GM06990 (cell line): ENCODE measurements at regions not wholly inside any gene's neighbourhood (a gene's known extent, or its start where the extent isn't known, plus 50 kb on each side); places are given as distances from the start of the nearest gene placed in this dataset.

Experiments used
- DNase-seq: peaks from one replicate; pipeline ENCODE4 v3.0.0-alpha.2; 2011; ENCODE audit not compliant: insufficient read length; ENCODE audit errors: extremely low read depth
- H3K27me3 ChIP-seq: replicated peaks from 2 replicates; pipeline ENCODE4 v1.6.0; 2011; ENCODE audit warnings: low read length; ENCODE audit not compliant: control insufficient read depth, insufficient read depth
- H3K36me3 ChIP-seq: 2 replicates; pipeline ENCODE4 v1.5.1; 2011; ENCODE audit warnings: low read length; ENCODE audit not compliant: control insufficient read depth, insufficient read depth
- H3K4me3 ChIP-seq: replicated peaks from 2 replicates; pipeline ENCODE4 v1.5.1; 2011; ENCODE audit warnings: low read depth, mild to moderate bottlenecking, control low read depth, low read length
- CTCF ChIP-seq: IDR thresholded peaks from 2 replicates; pipeline ENCODE4 v1.5.1; 2011; ENCODE audit warnings: low read length, control low read depth, mild to moderate bottlenecking, inconsistent platforms; ENCODE audit not compliant: insufficient read depth, poor library complexity, severe bottlenecking

GRCh38 chr4:52369649-52370048, 289.5 kb downstream of the USP46 start:
- H3K27me3 ChIP-seq, result no peaks in the 10 kb centered on the region
- TF ChIP-seq CTCF, result no peak
- no peak overlapping the region for H3K4me3 ChIP-seq
- no peak for DNase-seq
- H3K36me3 ChIP-seq, result no peaks in the 10 kb centered on the region

GRCh38 chr4:52370576-52370975, 288.5 kb downstream of the USP46 start:
- H3K36me3 ChIP-seq, result no peaks in the 10 kb centered on the region
- H3K4me3 ChIP-seq, result no peak overlapping the region
- H3K27me3 ChIP-seq, result no peaks in the 10 kb centered on the region
- no peak for TF ChIP-seq CTCF
- no peak for DNase-seq

GRCh38 chr4:52371841-52372240, 287.3 kb downstream of the USP46 start:
- Histone ChIP-seq H3K36me3 (no peaks in the 10 kb centered on the region), H3K4me3 (no peak overlapping the region), H3K27me3 (no peaks in the 10 kb centered on the region)
- no peak for DNase-seq
- TF ChIP-seq CTCF, result no peak

- TF ChIP-seq CTCF, result no peak
- no peak for DNase-seq
- no peak overlapping the region for H3K4me3 ChIP-seq
- H3K36me3 ChIP-seq, result no peaks in the 10 kb centered on the region
- no peaks in the 10 kb centered on the region for H3K27me3 ChIP-seq
Measured at GRCh38 chr4:52372269-52372668, 286.8 kb downstream of the USP46 start.

- DNase-seq, result no peak
- Histone ChIP-seq H3K27me3 (no peaks in the 10 kb centered on the region), H3K36me3 (no peaks in the 10 kb centered on the region), H3K4me3 (no peak overlapping the region)
- TF ChIP-seq CTCF, result no peak
Measured at GRCh38 chr4:52372747-52373146, 286.4 kb downstream of the USP46 start.

GRCh38 chr4:52373650-52374049, 285.5 kb downstream of the USP46 start:
- TF ChIP-seq CTCF, result no peak
- H3K36me3 ChIP-seq, result no peaks in the 10 kb centered on the region
- H3K4me3 ChIP-seq, result no peak overlapping the region
- H3K27me3 ChIP-seq, result no peaks in the 10 kb centered on the region; the same call in 1 of the 2 replicates
- DNase-seq, result no peak
